ENCODE measurements at regions not wholly inside any gene's neighbourhood (a gene's known extent, or its start where the extent isn't known, plus 50 kb on each side); places are given as distances from the start of the nearest gene placed in this dataset.

DNA sequence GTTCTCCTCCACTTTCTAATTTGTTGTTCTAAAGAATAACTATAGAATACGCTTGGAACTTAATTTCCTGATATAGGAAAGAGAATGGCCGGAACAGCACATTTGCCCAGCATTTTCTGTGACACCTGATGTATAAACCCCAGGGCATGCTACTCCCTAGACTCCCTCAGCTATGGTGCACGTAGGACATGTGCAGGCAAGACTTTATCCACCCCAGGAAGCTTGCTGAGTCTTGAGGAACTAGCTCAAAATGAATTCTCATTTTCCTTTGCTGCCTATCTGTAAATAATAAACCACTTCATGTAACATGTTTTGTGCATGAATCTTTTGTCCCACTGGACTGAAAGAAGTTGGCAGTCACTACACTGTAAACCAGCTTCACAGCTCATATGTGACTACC, 535.8 kb upstream of the SLITRK1 start:
- TF ChIP-seq, protein P1, sequence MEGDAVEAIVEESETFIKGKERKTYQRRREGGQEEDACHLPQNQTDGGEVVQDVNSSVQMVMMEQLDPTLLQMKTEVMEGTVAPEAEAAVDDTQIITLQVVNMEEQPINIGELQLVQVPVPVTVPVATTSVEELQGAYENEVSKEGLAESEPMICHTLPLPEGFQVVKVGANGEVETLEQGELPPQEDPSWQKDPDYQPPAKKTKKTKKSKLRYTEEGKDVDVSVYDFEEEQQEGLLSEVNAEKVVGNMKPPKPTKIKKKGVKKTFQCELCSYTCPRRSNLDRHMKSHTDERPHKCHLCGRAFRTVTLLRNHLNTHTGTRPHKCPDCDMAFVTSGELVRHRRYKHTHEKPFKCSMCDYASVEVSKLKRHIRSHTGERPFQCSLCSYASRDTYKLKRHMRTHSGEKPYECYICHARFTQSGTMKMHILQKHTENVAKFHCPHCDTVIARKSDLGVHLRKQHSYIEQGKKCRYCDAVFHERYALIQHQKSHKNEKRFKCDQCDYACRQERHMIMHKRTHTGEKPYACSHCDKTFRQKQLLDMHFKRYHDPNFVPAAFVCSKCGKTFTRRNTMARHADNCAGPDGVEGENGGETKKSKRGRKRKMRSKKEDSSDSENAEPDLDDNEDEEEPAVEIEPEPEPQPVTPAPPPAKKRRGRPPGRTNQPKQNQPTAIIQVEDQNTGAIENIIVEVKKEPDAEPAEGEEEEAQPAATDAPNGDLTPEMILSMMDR (IDR thresholded peaks at IDR 0.05) = no peak
- no peak for TF ChIP-seq POLR2AphosphoS5 (IDR thresholded peaks at IDR 0.05)
- no peak for TF ChIP-seq POLR2A (IDR thresholded peaks at IDR 0.05)
